Thyroid gland (tissue), 4 donors: ENCODE measurements at regions not wholly inside any gene's neighbourhood (a gene's known extent, or its start where the extent isn't known, plus 50 kb on each side); places are given as distances from the start of the nearest gene placed in this dataset.

Source experiments
- POLR2A ChIP-seq, 2 donors: fragments of 450-650 bp; IDR thresholded peaks; one replicate each; pipeline ENCODE4 v1.6.1; 2017; ENCODE audit warnings: antibody characterized with exemption in 2 of 2, mild to moderate bottlenecking in 2 of 2, moderate library complexity in 1 of 2
- TF ChIP-seq, protein P1 (sequence below), 6 experiments: fragments of 200-600 bp in 3 of 6; fragments of 450-650 bp in 3 of 6; sonication (generic) in 3 of 6; IDR thresholded peaks; one replicate each; pipeline ENCODE4 v1.5.1; 2016 to 2019; ENCODE audit warnings: antibody characterized with exemption in 6 of 6, mild to moderate bottlenecking in 2 of 6, inconsistent platforms in 1 of 6, moderate library complexity in 1 of 6

DNA sequence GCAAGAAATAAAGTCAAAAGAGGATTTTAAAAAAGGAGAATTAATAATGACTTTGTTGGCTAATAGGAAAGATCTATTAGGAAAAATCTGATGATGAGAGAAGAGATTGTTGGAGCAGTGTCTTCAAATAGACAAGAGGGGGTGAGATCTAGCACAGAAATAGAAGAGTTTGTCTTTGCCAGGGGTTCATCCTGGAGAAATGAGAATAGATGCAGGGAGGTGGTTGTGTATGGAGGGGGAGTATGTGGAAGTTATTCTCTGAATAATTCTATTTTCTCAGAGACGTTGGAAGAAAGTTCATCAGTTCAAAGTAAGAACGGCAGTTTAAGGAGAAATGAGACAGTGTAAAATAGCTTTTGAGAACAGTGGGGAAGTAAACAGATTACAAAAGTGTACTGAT lies 161.3 kb downstream of the TM2D1 start:
- TF ChIP-seq, protein P1, sequence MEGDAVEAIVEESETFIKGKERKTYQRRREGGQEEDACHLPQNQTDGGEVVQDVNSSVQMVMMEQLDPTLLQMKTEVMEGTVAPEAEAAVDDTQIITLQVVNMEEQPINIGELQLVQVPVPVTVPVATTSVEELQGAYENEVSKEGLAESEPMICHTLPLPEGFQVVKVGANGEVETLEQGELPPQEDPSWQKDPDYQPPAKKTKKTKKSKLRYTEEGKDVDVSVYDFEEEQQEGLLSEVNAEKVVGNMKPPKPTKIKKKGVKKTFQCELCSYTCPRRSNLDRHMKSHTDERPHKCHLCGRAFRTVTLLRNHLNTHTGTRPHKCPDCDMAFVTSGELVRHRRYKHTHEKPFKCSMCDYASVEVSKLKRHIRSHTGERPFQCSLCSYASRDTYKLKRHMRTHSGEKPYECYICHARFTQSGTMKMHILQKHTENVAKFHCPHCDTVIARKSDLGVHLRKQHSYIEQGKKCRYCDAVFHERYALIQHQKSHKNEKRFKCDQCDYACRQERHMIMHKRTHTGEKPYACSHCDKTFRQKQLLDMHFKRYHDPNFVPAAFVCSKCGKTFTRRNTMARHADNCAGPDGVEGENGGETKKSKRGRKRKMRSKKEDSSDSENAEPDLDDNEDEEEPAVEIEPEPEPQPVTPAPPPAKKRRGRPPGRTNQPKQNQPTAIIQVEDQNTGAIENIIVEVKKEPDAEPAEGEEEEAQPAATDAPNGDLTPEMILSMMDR (IDR thresholded peaks at IDR 0.05) = no peak
- TF ChIP-seq POLR2A (IDR thresholded peaks at IDR 0.05) = no peak
